MCF 10A (cell line): ENCODE measurements at regions not wholly inside any gene's neighbourhood (a gene's known extent, or its start where the extent isn't known, plus 50 kb on each side); places are given as distances from the start of the nearest gene placed in this dataset.

Experiments
- BruUV-seq: library from RNA; stranded (reverse); fragments of 400-500 nt; replicated peaks from 2 replicates; lab custom pipeline; 2021; lab: Mats Ljungman, UMichigan
- CTCF ChIA-PET: fragments of 300-600 bp; sonication (Branson Sonifier 250); formaldehyde crosslinking; extraction: SDS; loops from one replicate; lab custom pipeline; 2021; ENCODE audit warnings: antibody characterized with exemption, inconsistent platforms; lab: Yijun Ruan, JAX
- POLR2A ChIA-PET: fragments of 300-600, 350-650 bp; sonication (Branson Sonifier 250); formaldehyde crosslinking; extraction: SDS; loops from one replicate; lab custom pipeline; 2020; ENCODE audit warnings: antibody characterized with exemption, inconsistent platforms; lab: Yijun Ruan, JAX
- DNase-seq: peaks from one replicate; pipeline ENCODE4 v3.0.0-alpha.2; 2018; ENCODE audit not compliant: unreplicated experiment
- H3K27ac Mint-ChIP-seq: one replicate; pipeline ENCODE4 v1.8.0; 2022; ENCODE audit warnings: mild to moderate bottlenecking, low read depth, mixed read lengths; ENCODE audit not compliant: unreplicated experiment
- H3K27me3 Mint-ChIP-seq: one replicate; pipeline ENCODE4 v1.8.0; 2022; ENCODE audit warnings: mixed read lengths; ENCODE audit not compliant: insufficient read depth, unreplicated experiment
- H3K36me3 Mint-ChIP-seq: one replicate; pipeline ENCODE4 v1.8.0; 2022; ENCODE audit warnings: mild to moderate bottlenecking, moderate library complexity, mixed read lengths; ENCODE audit not compliant: insufficient read depth, unreplicated experiment
- H3K4me1 Mint-ChIP-seq: one replicate; pipeline ENCODE4 v1.8.0; 2022; ENCODE audit warnings: mixed read lengths; ENCODE audit not compliant: insufficient read depth, unreplicated experiment
- H3K4me3 Mint-ChIP-seq: one replicate; pipeline ENCODE4 v1.8.0; 2022; ENCODE audit warnings: mild to moderate bottlenecking, moderate library complexity, mixed read lengths; ENCODE audit not compliant: unreplicated experiment
- H3K9me3 Mint-ChIP-seq: one replicate; pipeline ENCODE4 v1.8.0; 2022; ENCODE audit warnings: mixed read lengths; ENCODE audit not compliant: unreplicated experiment
- intact Hi-C: fragments of 100-400 bp; cut with micrococcal nuclease; formaldehyde crosslinking; loops from 2 replicates; pipeline ENCODE4 v1.14.1; 2022
- TF ChIP-seq, protein P1 (sequence below): fragments of 200-600 bp; IDR thresholded peaks from one replicate; pipeline ENCODE4 v1.8.0; 2022; ENCODE audit warnings: antibody characterized with exemption, mild to moderate bottlenecking; ENCODE audit not compliant: unreplicated experiment

DNA sequence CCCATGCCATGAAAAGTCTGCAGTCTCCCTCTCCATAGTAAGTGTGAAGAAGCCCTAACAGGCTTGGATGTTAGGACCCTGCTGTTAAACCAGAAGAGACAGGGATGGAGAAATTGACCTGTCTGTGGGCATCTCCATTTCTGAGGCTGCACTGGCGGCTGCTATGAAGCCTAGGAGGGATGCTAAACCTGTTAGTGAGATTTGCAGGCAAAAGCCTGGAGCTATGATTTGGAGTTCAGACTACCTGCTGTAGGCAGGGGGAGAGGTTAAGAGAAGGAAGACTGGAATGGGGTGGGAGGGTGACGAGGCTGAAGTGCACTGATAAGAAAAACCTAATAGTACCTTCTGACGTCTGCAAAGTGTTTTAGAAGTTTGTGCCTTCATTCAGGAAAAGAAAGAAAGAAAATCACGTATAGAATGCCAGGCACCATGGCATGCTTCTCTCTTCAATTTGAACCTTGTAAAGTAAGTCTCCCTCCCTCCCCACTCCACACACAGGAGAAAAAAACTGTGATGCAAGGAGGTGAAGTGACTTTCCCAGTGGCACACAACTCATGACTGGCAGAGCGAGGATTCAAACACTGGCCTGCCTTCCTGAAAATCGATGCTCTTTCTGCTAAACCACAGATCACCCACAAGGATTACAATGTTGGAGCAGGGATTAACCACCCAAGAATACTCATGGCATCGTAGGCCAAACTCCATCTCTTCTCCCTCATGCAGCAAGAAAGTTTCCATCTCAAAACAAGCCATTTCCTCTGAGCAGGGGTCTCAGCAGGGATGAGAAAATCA lies 98.5 kb upstream of the PKDCC start:
- Mint-ChIP-seq H3K27me3 (peaks cover 16% of the 10 kb centered on the region), H3K4me1 (no peaks in the 10 kb centered on the region), H3K4me3 (no peak overlapping the region), H3K9me3 (no peaks in the 10 kb centered on the region), H3K27ac (no peak overlapping the region), H3K36me3 (no peaks in the 10 kb centered on the region)
- DNase-seq = no peak
- TF ChIP-seq, protein P1, sequence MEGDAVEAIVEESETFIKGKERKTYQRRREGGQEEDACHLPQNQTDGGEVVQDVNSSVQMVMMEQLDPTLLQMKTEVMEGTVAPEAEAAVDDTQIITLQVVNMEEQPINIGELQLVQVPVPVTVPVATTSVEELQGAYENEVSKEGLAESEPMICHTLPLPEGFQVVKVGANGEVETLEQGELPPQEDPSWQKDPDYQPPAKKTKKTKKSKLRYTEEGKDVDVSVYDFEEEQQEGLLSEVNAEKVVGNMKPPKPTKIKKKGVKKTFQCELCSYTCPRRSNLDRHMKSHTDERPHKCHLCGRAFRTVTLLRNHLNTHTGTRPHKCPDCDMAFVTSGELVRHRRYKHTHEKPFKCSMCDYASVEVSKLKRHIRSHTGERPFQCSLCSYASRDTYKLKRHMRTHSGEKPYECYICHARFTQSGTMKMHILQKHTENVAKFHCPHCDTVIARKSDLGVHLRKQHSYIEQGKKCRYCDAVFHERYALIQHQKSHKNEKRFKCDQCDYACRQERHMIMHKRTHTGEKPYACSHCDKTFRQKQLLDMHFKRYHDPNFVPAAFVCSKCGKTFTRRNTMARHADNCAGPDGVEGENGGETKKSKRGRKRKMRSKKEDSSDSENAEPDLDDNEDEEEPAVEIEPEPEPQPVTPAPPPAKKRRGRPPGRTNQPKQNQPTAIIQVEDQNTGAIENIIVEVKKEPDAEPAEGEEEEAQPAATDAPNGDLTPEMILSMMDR = no peak
- ChIA-PET CTCF (interaction anchor here (0.5 to 1.2 kb wide), 3 partner anchors 10 to 20 kb away, joined by 3 to 4 read pairs (median 4); no protein-coding TSS in a partner anchor), POLR2A (no interaction called here)
- BruUV-seq = no TSS peak
- intact Hi-C loops = no loop called here

DNA sequence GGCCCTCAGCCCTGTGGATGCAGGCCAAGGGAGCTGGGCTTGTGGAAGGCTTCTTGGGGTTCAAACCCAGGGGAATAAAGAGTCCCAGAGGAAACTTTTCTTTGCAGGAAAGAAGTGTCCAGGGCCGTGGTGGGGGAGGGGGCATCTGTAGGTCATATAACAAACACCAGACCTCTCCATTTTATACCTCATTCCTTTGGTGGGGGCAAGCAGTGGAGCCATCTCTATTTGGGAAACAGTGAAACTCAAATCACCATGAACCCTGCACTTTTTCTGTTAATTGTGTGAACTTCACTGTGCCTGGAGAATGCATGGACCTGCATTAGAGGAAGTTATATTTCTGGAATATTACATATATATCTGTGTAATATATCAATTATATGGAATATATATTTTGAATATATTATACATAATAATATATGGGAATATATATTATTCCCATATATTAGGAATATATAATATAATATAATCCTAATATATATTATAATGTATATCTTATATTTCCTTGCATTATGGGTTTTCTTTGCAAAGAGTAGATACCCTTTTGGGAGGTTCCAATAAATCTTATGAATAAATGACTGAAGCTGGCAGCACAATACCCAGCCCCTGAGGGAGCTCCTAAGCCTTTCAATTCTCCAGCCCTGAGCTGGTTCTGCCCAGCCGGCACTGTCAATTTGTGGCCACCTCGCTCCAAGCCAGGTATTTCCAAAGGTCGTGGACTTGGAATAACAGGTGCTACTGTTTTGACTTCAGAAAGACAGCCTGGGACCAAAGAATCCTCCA lies 97.7 kb upstream of the PKDCC start:
- Mint-ChIP-seq H3K27ac (no peak overlapping the region), H3K27me3 (peaks cover 13% of the 10 kb centered on the region), H3K4me1 (no peaks in the 10 kb centered on the region), H3K36me3 (no peaks in the 10 kb centered on the region), H3K9me3 (no peaks in the 10 kb centered on the region), H3K4me3 (no peak overlapping the region)
- no TSS peak for BruUV-seq
- intact Hi-C loops = no loop called here
- CTCF ChIA-PET = interaction anchor here (0.7 kb wide), 1 partner anchor 10 kb away, joined by 3 read pairs; no protein-coding TSS in a partner anchor
- TF ChIP-seq, protein P1 = no peak
- POLR2A ChIA-PET = no interaction called here
- no peak for DNase-seq

DNA sequence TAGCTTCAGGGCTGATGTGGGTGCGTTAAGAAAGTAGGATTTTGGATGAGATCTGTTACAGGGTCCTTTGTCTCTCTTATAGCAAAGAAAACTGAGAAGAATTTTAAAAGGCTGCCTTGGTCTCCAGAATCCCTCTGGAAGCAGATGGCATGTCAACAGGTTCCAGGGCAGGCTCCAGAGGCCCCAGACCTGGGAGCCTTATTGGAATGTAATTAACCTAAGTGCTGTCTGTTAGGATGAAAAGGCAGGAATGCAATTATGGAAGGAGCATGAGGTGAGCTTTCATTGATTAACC lies 97.2 kb upstream of the PKDCC start:
- no TSS peak for BruUV-seq
- DNase-seq = no peak
- TF ChIP-seq, protein P1 = no peak
- ChIA-PET CTCF (no interaction called here), POLR2A (no interaction called here)
- intact Hi-C loops = no loop called here
- H3K4me3 Mint-ChIP-seq = no peak overlapping the region
- no peaks in the 10 kb centered on the region for H3K9me3 Mint-ChIP-seq
- H3K27ac Mint-ChIP-seq = no peak overlapping the region
- H3K4me1 Mint-ChIP-seq = no peaks in the 10 kb centered on the region
- peaks cover 8% of the 10 kb centered on the region for H3K27me3 Mint-ChIP-seq
- H3K36me3 Mint-ChIP-seq = no peaks in the 10 kb centered on the region
